ENCODE measurements at regions not wholly inside any gene's neighbourhood (a gene's known extent, or its start where the extent isn't known, plus 50 kb on each side); places are given as distances from the start of the nearest gene placed in this dataset.

DNA sequence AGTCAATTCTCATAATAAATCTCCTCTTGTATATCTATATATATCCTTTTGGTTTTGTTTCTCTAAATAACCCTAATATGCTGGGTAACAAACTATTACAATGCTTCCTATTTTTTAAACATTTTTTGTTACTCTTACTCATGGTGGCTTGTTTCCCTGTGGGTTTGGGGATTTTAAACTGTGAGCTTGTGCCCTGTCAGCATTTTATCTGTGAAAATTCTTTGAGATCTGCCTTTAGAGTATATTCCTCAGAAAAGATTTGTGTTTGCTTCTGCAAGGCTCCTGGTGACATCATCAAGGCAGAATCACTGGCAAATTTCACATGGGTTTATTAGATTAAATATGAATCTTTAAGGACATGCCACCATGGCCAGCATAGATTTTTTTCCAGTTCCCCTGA, 273.6 kb downstream of the LRFN2 start:
- Histone ChIP-seq H3K4me3 (ENCODE audit: low read depth in 1 of 3, low read length in 3 of 3) (no peak overlapping the region), H3K27me3 (ENCODE audit: control insufficient read depth in 4 of 4, insufficient read depth in 4 of 4, low read length in 3 of 4) (no peaks in the 10 kb centered on the region), H3K9me3 (ENCODE audit: control insufficient read depth in 4 of 4, low read length in 3 of 4) (no peaks in the 10 kb centered on the region), H3K4me1 (ENCODE audit: control insufficient read depth in 4 of 4, insufficient read depth in 4 of 4, low read length in 3 of 4) (peaks cover 0 to 2% (median 0%) of the 10 kb centered on the region in 4 donors), H3K9ac (ENCODE audit: low read depth in 1 of 2, low read length in 2 of 2) (no peak overlapping the region), H3K36me3 (ENCODE audit: control insufficient read depth in 4 of 4, insufficient read depth in 3 of 4, low read depth in 1 of 4, low read length in 3 of 4) (no peaks in the 10 kb centered on the region), H3K27ac (ENCODE audit: low read depth in 1 of 2, low read length in 2 of 2) (no peak overlapping the region)
- TF ChIP-seq, protein P1, sequence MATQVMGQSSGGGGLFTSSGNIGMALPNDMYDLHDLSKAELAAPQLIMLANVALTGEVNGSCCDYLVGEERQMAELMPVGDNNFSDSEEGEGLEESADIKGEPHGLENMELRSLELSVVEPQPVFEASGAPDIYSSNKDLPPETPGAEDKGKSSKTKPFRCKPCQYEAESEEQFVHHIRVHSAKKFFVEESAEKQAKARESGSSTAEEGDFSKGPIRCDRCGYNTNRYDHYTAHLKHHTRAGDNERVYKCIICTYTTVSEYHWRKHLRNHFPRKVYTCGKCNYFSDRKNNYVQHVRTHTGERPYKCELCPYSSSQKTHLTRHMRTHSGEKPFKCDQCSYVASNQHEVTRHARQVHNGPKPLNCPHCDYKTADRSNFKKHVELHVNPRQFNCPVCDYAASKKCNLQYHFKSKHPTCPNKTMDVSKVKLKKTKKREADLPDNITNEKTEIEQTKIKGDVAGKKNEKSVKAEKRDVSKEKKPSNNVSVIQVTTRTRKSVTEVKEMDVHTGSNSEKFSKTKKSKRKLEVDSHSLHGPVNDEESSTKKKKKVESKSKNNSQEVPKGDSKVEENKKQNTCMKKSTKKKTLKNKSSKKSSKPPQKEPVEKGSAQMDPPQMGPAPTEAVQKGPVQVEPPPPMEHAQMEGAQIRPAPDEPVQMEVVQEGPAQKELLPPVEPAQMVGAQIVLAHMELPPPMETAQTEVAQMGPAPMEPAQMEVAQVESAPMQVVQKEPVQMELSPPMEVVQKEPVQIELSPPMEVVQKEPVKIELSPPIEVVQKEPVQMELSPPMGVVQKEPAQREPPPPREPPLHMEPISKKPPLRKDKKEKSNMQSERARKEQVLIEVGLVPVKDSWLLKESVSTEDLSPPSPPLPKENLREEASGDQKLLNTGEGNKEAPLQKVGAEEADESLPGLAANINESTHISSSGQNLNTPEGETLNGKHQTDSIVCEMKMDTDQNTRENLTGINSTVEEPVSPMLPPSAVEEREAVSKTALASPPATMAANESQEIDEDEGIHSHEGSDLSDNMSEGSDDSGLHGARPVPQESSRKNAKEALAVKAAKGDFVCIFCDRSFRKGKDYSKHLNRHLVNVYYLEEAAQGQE (IDR thresholded peaks at IDR 0.05), result no peak
- no peak for TF ChIP-seq YY1 (IDR thresholded peaks at IDR 0.05)
- no peak for TF ChIP-seq SP1 (IDR thresholded peaks at IDR 0.05)
- TF ChIP-seq, protein P2, sequence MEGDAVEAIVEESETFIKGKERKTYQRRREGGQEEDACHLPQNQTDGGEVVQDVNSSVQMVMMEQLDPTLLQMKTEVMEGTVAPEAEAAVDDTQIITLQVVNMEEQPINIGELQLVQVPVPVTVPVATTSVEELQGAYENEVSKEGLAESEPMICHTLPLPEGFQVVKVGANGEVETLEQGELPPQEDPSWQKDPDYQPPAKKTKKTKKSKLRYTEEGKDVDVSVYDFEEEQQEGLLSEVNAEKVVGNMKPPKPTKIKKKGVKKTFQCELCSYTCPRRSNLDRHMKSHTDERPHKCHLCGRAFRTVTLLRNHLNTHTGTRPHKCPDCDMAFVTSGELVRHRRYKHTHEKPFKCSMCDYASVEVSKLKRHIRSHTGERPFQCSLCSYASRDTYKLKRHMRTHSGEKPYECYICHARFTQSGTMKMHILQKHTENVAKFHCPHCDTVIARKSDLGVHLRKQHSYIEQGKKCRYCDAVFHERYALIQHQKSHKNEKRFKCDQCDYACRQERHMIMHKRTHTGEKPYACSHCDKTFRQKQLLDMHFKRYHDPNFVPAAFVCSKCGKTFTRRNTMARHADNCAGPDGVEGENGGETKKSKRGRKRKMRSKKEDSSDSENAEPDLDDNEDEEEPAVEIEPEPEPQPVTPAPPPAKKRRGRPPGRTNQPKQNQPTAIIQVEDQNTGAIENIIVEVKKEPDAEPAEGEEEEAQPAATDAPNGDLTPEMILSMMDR (IDR thresholded peaks at IDR 0.05; ENCODE audit: low read depth, low read length, missing input control), result no peak
- TF ChIP-seq, protein P3, sequence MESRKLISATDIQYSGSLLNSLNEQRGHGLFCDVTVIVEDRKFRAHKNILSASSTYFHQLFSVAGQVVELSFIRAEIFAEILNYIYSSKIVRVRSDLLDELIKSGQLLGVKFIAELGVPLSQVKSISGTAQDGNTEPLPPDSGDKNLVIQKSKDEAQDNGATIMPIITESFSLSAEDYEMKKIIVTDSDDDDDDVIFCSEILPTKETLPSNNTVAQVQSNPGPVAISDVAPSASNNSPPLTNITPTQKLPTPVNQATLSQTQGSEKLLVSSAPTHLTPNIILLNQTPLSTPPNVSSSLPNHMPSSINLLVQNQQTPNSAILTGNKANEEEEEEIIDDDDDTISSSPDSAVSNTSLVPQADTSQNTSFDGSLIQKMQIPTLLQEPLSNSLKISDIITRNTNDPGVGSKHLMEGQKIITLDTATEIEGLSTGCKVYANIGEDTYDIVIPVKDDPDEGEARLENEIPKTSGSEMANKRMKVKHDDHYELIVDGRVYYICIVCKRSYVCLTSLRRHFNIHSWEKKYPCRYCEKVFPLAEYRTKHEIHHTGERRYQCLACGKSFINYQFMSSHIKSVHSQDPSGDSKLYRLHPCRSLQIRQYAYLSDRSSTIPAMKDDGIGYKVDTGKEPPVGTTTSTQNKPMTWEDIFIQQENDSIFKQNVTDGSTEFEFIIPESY (IDR thresholded peaks at IDR 0.05), result no peak
- TF ChIP-seq, protein P4, sequence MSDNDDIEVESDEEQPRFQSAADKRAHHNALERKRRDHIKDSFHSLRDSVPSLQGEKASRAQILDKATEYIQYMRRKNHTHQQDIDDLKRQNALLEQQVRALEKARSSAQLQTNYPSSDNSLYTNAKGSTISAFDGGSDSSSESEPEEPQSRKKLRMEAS (IDR thresholded peaks at IDR 0.05), result no peak
- TF ChIP-seq JUND (IDR thresholded peaks at IDR 0.05), result no peak
- no peak for TF ChIP-seq RAD21 (IDR thresholded peaks at IDR 0.05)
- no peak for TF ChIP-seq FOXA2 (IDR thresholded peaks at IDR 0.05)
- no peak for TF ChIP-seq HNF4G (IDR thresholded peaks at IDR 0.05)
- no peak for TF ChIP-seq TAF1 (conservative IDR thresholded peaks at IDR 0.05)
- TF ChIP-seq NR2F2 (IDR thresholded peaks at IDR 0.05), result no peak
- no peak for TF ChIP-seq RXRA (IDR thresholded peaks at IDR 0.05)
- TF ChIP-seq EGR1 (IDR thresholded peaks at IDR 0.05; ENCODE audit: low read depth in 2 of 2), result no peak
- TF ChIP-seq HNF4A (conservative IDR thresholded peaks at IDR 0.05), result no peak
- TF ChIP-seq FOXA1 (IDR thresholded peaks at IDR 0.05), result no peak
- TF ChIP-seq, protein P5, sequence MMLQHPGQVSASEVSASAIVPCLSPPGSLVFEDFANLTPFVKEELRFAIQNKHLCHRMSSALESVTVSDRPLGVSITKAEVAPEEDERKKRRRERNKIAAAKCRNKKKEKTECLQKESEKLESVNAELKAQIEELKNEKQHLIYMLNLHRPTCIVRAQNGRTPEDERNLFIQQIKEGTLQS (IDR thresholded peaks at IDR 0.05), result no peak
- no peak for TF ChIP-seq GABPA (IDR thresholded peaks at IDR 0.05 in 1 of 2, conservative IDR thresholded peaks at IDR 0.05 in 1 of 2)
- DNase-seq (ENCODE audit: low spot score), result no peak
